HFF-Myc (cell line): ENCODE measurements at regions not wholly inside any gene's neighbourhood (a gene's known extent, or its start where the extent isn't known, plus 50 kb on each side); places are given as distances from the start of the nearest gene placed in this dataset.
"Not testable (repeated sequence)": the region's sequence is repeated elsewhere in the genome, so short reads cannot be mapped to it uniquely, and the experiment has no call there.

Experiments used
- DNase-seq: peaks from one replicate; pipeline ENCODE4 v3.0.0-alpha.2; 2011; ENCODE audit warnings: low read depth; ENCODE audit errors: extremely low read depth
- H3K4me3 ChIP-seq: replicated peaks from 2 replicates; pipeline ENCODE4 v1.5.1; 2011; ENCODE audit warnings: low read depth, mild to moderate bottlenecking, control low read depth, low read length
- CTCF ChIP-seq: IDR thresholded peaks from 2 replicates; pipeline ENCODE4 v1.5.1; 2012; ENCODE audit warnings: mild to moderate bottlenecking, low read depth, low read length, control low read depth; ENCODE audit errors: missing control alignments

GRCh38 chr5:63085561-63085960 lies 506.9 kb downstream of the LRRC70 start:
- TF ChIP-seq CTCF: no peak
- DNase-seq: no peak
- no peak overlapping the region for H3K4me3 ChIP-seq

- DNase-seq, H3K4me3 ChIP-seq: not testable (repeated sequence)
These were observed 505.1 kb downstream of the LRRC70 start for GRCh38 chr5:63083689-63084088.

- no peak overlapping the region for H3K4me3 ChIP-seq
- no peak for TF ChIP-seq CTCF
- DNase-seq: no peak
These were observed 502.8 kb downstream of the LRRC70 start for GRCh38 chr5:63081402-63081801.

- no peak for TF ChIP-seq CTCF
- no peak overlapping the region for H3K4me3 ChIP-seq
- no peak for DNase-seq
These were observed 491.4 kb downstream of the LRRC70 start for GRCh38 chr5:63070001-63070400.

GRCh38 chr5:63055421-63055820 lies 476.8 kb downstream of the LRRC70 start:
- no peak for TF ChIP-seq CTCF
- DNase-seq: no peak
- no peak overlapping the region for H3K4me3 ChIP-seq

GRCh38 chr5:63053019-63053638 lies 474.5 kb downstream of the LRRC70 start:
- no peak for DNase-seq
- no peak overlapping the region for H3K4me3 ChIP-seq
- TF ChIP-seq CTCF: no peak

GRCh38 chr5:63050916-63051315 lies 472.3 kb downstream of the LRRC70 start:
- H3K4me3 ChIP-seq: no peak overlapping the region
- DNase-seq: no peak
- TF ChIP-seq CTCF: no peak
